ENCODE measurements at regions not wholly inside any gene's neighbourhood (a gene's known extent, or its start where the extent isn't known, plus 50 kb on each side); places are given as distances from the start of the nearest gene placed in this dataset.
"Not testable (repeated sequence)": the region's sequence is repeated elsewhere in the genome, so short reads cannot be mapped to it uniquely, and the experiment has no call there.

- H3K4me1 ChIP-seq (replicated peaks): no peaks in the 10 kb centered on the region
- no peak overlapping the region for H3K27ac ChIP-seq
- H3K4me3 ChIP-seq: no peak overlapping the region
- H3K27me3 ChIP-seq (replicated peaks): no peaks in the 10 kb centered on the region
- no peak for DNase-seq (ENCODE audit: low read depth in 1 of 2, low spot score in 2 of 2)
- H3K9me3 ChIP-seq (replicated peaks): no peaks in the 10 kb centered on the region; the same call in 1 of the 2 replicates
- no peaks in the 10 kb centered on the region for H3K36me3 ChIP-seq
These were observed 1551.0 kb downstream of the GRIK2 start for GRCh38 chr6:102944475-102944874.

DNA sequence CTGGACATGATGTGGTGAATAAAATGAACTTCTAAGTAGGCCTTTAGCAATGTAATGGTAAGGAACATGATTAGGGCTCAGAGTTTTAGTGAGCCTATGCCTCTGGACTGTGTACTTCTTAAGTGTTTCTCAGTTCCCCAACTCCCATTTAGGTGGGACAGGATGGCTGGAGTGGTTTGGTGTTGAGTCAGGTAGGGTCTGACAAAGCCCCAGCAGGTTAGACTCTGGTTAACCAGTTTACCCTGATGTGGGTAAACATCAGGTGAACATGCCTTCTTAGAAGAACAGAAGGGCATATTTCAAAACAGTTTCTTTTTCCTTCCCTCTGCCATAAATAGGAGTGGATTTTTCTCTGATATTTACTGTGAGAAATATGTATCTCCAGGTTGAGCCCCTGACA, 1548.7 kb downstream of the GRIK2 start:
- H3K4me3 ChIP-seq: no peak overlapping the region

DNA sequence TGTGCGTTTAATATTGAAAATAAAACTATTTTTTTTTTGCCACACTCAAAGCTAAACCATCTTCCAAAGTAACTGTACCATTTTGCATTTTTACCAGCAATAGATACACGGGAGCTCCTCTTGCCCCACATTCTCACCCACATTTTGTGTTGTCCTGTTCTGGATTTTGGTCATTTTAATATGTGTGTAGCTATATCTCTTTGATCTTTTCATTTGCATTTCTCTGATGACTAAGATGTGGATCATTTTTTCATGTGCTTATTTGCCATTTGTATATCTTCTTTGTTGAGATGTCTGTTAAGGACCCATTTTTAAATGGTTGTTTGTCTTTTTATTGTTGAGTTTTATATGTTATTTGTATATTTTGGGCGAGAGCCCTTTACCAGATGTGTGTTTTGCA, 1543.5 kb downstream of the GRIK2 start:
- DNase-seq (ENCODE audit: low read depth in 1 of 2, low spot score in 2 of 2): no peak
- Histone ChIP-seq H3K4me3 (no peak overlapping the region), H3K27ac (no peak overlapping the region), H3K27me3 (replicated peaks) (no peaks in the 10 kb centered on the region), H3K4me1 (replicated peaks) (no peaks in the 10 kb centered on the region), H3K36me3 (no peaks in the 10 kb centered on the region), H3K9me3 (replicated peaks) (no peaks in the 10 kb centered on the region; the same call in 1 of the 2 replicates)

More for the DNA sequence above, 1548.7 kb downstream of the GRIK2 start:
- Histone ChIP-seq H3K9me3 (replicated peaks) (no peaks in the 10 kb centered on the region), H3K27ac (no peak overlapping the region), H3K36me3 (no peaks in the 10 kb centered on the region), H3K27me3 (replicated peaks) (no peaks in the 10 kb centered on the region), H3K4me1 (replicated peaks) (no peaks in the 10 kb centered on the region)
- no peak for DNase-seq (ENCODE audit: low read depth in 1 of 2, low spot score in 2 of 2)

DNA sequence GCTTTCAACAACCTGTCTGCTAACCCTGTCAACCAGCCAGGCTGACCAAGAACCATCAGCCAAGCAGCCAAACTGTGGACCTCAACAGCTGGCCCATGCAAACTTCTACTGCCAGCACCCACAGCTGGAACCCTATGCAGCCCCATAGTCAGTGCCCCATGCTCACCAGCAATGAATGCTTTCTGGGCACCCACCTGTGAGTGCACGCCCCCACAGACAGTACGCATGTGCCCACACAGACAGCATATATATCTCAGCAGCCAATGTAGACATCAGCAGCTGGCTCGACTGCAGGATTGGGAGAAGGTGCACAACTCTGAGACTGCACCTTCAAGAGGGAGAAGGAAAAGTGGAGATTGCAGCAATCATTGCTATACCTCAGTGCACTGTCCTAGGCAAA, 1534.6 kb downstream of the GRIK2 start:
- DNase-seq (ENCODE audit: low read depth in 1 of 2, low spot score in 2 of 2): no peak
- Histone ChIP-seq H3K4me3 (no peak overlapping the region), H3K27me3 (replicated peaks) (no peaks in the 10 kb centered on the region)

DNA sequence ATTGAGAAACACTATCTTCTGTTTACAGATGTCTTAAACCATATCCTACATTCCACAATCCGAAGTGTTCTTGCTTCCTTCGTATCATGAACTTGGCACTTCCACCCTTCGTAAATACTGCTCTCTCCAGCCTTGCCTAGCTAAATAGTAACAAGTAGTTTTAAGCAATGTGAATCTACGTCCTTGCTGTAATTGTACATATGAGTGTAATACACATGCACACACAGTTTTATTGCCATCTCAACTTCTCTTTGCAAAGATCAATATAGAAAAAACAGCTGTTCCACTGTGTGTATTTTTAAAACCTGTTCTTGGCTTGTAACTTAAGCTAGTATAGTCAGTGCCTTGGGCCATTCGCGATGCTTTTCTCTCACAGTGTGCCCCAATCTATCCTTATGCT, 1524.7 kb downstream of the GRIK2 start:
- DNase-seq (ENCODE audit: low read depth in 1 of 2, low spot score in 2 of 2): no peak
- H3K4me3 ChIP-seq: no peak overlapping the region
- no peaks in the 10 kb centered on the region for H3K9me3 ChIP-seq (replicated peaks)
- H3K36me3 ChIP-seq: no peaks in the 10 kb centered on the region
- H3K27me3 ChIP-seq (replicated peaks): no peaks in the 10 kb centered on the region
- H3K27ac ChIP-seq: no peak overlapping the region
- H3K4me1 ChIP-seq (replicated peaks): no peaks in the 10 kb centered on the region

More for the DNA sequence above, 1534.6 kb downstream of the GRIK2 start:
- no peaks in the 10 kb centered on the region for H3K9me3 ChIP-seq (replicated peaks)
- H3K4me1 ChIP-seq (replicated peaks): no peaks in the 10 kb centered on the region
- H3K27ac ChIP-seq: no peak overlapping the region
- H3K36me3 ChIP-seq: no peaks in the 10 kb centered on the region

DNA sequence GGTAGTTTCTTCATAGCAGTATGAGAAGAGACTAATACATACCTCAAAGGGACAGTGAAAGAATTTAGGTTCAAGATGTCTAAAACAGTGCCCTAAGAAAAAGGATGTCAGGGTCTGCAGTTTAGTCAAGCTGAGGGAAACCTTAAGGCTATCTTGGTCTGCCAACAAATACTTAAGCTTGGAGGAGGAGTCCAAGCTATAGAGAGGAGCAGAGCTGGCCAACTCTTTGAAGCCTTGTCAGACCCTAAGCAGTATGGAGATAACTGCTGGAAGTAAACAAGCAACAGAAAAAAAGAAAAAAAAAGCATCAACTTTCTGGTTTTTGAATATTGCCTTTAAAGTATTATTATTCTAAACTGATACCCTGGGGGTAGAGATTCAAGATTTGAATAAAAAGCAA, 1518.1 kb downstream of the GRIK2 start:
- no peak for DNase-seq (ENCODE audit: low read depth in 1 of 2, low spot score in 2 of 2)
- H3K36me3 ChIP-seq: no peaks in the 10 kb centered on the region
- H3K27me3 ChIP-seq (replicated peaks): no peaks in the 10 kb centered on the region
- H3K27ac ChIP-seq: no peak overlapping the region
- H3K4me3 ChIP-seq: no peak overlapping the region
- no peaks in the 10 kb centered on the region for H3K9me3 ChIP-seq (replicated peaks)
- H3K4me1 ChIP-seq (replicated peaks): no peaks in the 10 kb centered on the region

- not testable (repeated sequence) for DNase-seq (ENCODE audit: low read depth in 1 of 2, low spot score in 2 of 2); H3K9me3 ChIP-seq (replicated peaks); H3K36me3 ChIP-seq; H3K4me1 ChIP-seq (replicated peaks); H3K27me3 ChIP-seq (replicated peaks); H3K4me3 ChIP-seq; H3K27ac ChIP-seq
These were observed 1517.2 kb downstream of the GRIK2 start for GRCh38 chr6:102910701-102911139.

- Histone ChIP-seq H3K27ac (no peak overlapping the region), H3K4me1 (replicated peaks) (no peaks in the 10 kb centered on the region)
- no peak for DNase-seq (ENCODE audit: low read depth in 1 of 2, low spot score in 2 of 2)
These were observed 1513.7 kb downstream of the GRIK2 start for GRCh38 chr6:102907181-102907580.

DNA sequence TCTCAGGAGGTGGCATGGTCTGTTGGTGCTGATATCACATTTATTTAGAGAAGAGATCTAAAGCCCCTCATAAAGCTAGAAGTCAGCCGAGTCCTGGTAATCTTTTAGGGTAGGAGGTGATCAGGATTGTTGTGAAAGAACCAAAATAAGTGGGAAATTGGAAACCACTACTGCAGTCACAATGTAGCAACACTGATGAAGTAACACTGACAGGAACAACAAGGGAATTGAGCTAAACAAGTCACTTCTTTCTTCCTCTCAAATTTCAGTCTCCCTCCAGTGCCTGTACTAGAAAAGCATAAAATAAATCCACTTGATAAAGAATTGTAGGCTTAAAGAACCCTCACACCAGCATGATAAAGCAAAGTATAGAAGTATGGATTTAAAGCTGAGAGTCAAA, 1509.0 kb downstream of the GRIK2 start:
- no peak overlapping the region for H3K4me3 ChIP-seq

More at GRCh38 chr6:102907181-102907580, 1513.7 kb downstream of the GRIK2 start:
- H3K36me3 ChIP-seq: no peaks in the 10 kb centered on the region
- H3K27me3 ChIP-seq (replicated peaks): no peaks in the 10 kb centered on the region
- H3K9me3 ChIP-seq (replicated peaks): no peaks in the 10 kb centered on the region
- H3K4me3 ChIP-seq: no peak overlapping the region

DNA sequence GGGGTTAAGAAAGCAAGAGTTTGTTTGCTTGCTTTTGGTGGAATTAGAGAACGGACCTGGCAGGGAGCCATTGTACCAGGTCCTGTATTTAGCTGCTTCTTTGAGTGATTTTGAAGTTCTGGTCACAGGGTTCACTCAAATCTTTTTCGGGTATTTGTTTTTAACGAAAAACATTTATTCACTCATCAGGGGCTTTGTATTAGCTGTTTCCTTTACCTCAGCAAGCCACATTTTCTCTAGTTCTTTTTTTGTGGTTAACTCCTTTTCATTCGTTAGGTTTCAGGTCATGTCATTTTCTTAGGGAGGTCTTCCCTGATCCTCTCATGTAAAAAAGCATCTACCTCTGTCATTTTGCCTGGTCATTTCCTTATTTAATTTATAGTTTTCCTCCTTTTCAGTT, 1502.2 kb downstream of the GRIK2 start:
- H3K4me1 ChIP-seq (replicated peaks): no peaks in the 10 kb centered on the region

More for the DNA sequence above, 1509.0 kb downstream of the GRIK2 start:
- Histone ChIP-seq H3K4me1 (replicated peaks) (no peaks in the 10 kb centered on the region), H3K27ac (no peak overlapping the region), H3K36me3 (no peaks in the 10 kb centered on the region), H3K9me3 (replicated peaks) (no peaks in the 10 kb centered on the region), H3K27me3 (replicated peaks) (no peaks in the 10 kb centered on the region)
- no peak for DNase-seq (ENCODE audit: low read depth in 1 of 2, low spot score in 2 of 2)

GRCh38 chr6:102885165-102885564, 1491.7 kb downstream of the GRIK2 start:
- Histone ChIP-seq H3K4me1 (replicated peaks) (no peaks in the 10 kb centered on the region), H3K27ac (no peak overlapping the region), H3K27me3 (replicated peaks) (no peaks in the 10 kb centered on the region), H3K36me3 (no peaks in the 10 kb centered on the region), H3K9me3 (replicated peaks) (no peaks in the 10 kb centered on the region), H3K4me3 (no peak overlapping the region)
- DNase-seq (ENCODE audit: low read depth in 1 of 2, low spot score in 2 of 2): no peak

More for the DNA sequence above, 1502.2 kb downstream of the GRIK2 start:
- Histone ChIP-seq H3K36me3 (no peaks in the 10 kb centered on the region), H3K4me3 (no peak overlapping the region), H3K27me3 (replicated peaks) (no peaks in the 10 kb centered on the region), H3K27ac (no peak overlapping the region), H3K9me3 (replicated peaks) (no peaks in the 10 kb centered on the region)
- no peak for DNase-seq (ENCODE audit: low read depth in 1 of 2, low spot score in 2 of 2)

GRCh38 chr6:102853249-102853955, 1459.9 kb downstream of the GRIK2 start:
- no peaks in the 10 kb centered on the region for H3K4me1 ChIP-seq (replicated peaks)
- no peak overlapping the region for H3K4me3 ChIP-seq
- H3K36me3 ChIP-seq: no peaks in the 10 kb centered on the region
- no peak for DNase-seq (ENCODE audit: low read depth in 1 of 2, low spot score in 2 of 2)
- H3K9me3 ChIP-seq (replicated peaks): 0 out of 2 replicates have a peak, but pooled peaks cover 2% of the 10 kb centered on the region
- H3K27me3 ChIP-seq (replicated peaks): no peaks in the 10 kb centered on the region
- no peak overlapping the region for H3K27ac ChIP-seq

DNA sequence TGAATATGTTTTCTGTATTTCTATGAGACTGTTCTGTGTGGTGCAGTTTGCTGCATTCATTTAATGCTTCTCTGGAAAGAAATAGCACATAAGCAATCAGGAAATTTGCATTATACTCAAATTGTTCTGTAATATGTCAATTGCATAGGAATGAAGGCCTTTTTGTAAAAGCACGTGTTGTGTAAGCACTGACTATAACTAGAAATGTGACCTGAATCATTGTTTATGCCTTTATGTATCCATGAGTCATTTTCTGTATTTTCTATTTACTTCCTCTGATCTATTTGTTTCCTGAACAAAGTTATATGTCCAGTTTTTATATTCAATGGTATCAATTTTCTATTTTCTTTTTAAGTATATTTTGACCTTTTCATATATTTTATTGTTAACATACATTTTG, 1455.3 kb downstream of the GRIK2 start:
- Histone ChIP-seq H3K27me3 (replicated peaks) (no peaks in the 10 kb centered on the region), H3K36me3 (no peaks in the 10 kb centered on the region), H3K9me3 (replicated peaks) (no peaks in the 10 kb centered on the region), H3K4me1 (replicated peaks) (no peaks in the 10 kb centered on the region), H3K27ac (no peak overlapping the region), H3K4me3 (no peak overlapping the region)
- no peak for DNase-seq (ENCODE audit: low read depth in 1 of 2, low spot score in 2 of 2)

GRCh38 chr6:102848210-102848609, 1454.7 kb downstream of the GRIK2 start:
- Histone ChIP-seq H3K27ac (no peak overlapping the region), H3K9me3 (replicated peaks) (no peaks in the 10 kb centered on the region)
- no peak for DNase-seq (ENCODE audit: low read depth in 1 of 2, low spot score in 2 of 2)

DNA sequence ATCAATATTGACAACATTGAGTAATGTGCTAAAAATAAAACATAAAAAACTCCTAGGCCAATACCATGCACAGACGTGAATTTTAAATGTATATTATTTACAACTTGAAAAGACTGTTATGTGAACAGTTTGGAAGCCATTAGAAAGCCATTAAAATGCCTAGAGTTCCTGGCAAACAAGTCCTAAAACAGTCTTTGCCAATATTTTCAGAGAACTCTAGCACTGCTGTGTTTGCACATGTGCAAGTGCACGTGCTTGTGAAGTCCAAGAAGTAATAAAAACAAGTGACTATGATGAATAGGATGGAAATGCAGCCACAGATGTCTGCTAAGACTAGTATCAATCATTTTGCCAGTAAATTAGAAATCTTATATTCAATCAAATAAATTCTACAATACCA, 1447.6 kb downstream of the GRIK2 start:
- no peak for DNase-seq (ENCODE audit: low read depth in 1 of 2, low spot score in 2 of 2)
- no peaks in the 10 kb centered on the region for H3K36me3 ChIP-seq
- no peak overlapping the region for H3K27ac ChIP-seq
- H3K9me3 ChIP-seq (replicated peaks): no peaks in the 10 kb centered on the region
- no peaks in the 10 kb centered on the region for H3K4me1 ChIP-seq (replicated peaks)
- H3K27me3 ChIP-seq (replicated peaks): no peaks in the 10 kb centered on the region
- no peak overlapping the region for H3K4me3 ChIP-seq

More at GRCh38 chr6:102848210-102848609, 1454.7 kb downstream of the GRIK2 start:
- no peaks in the 10 kb centered on the region for H3K36me3 ChIP-seq
- no peak overlapping the region for H3K4me3 ChIP-seq
- H3K4me1 ChIP-seq (replicated peaks): no peaks in the 10 kb centered on the region
- H3K27me3 ChIP-seq (replicated peaks): no peaks in the 10 kb centered on the region

Data from SJSA1 (cell line).